ENCODE measurements at regions not wholly inside any gene's neighbourhood (a gene's known extent, or its start where the extent isn't known, plus 50 kb on each side); places are given as distances from the start of the nearest gene placed in this dataset.

DNA sequence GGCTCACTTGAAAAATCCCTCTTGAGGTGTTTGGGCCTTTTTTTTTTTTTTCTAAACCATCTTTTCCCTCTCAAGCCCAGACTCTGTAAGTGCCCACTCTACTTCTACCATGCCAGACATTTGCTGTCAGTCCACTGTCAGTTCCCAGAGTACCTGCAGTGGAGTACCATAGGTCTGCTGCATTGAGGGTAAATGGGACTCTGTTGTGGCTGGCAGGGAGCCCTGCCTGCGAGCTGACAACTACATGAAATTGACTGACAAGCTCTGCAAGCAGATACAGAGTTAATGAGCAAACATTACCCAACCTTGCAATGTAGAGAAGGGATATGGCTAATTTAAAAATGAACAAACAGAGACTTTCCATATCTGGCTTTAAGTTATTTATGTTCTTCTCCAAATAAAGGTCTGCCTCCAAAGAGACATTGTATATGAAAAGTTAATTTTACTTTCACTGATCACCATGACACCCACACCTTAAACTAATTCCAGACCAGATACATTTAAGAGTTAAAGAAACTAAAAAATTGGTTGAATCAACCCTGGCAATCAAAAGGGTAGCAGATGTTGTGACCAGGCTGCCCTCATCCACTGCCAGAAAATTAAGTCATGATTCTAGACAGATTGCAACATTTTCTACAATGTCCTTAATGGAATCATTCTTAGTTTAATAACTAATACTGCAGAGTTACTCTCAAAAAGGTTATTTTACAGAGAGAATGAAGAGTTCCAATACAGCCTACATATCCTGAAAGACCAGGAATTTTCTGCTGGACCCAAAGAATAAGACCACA is 100.4 kb upstream of the PAM start:
- Histone ChIP-seq H3K79me2 (ENCODE audit: insufficient read depth, low read length) (no peaks in the 10 kb centered on the region), H3K36me3 (ENCODE audit: insufficient read depth, low read length) (no peaks in the 10 kb centered on the region), H3K27me3 (ENCODE audit: insufficient read depth, low read length) (no peaks in the 10 kb centered on the region), H3K27ac (ENCODE audit: low read depth, low read length) (no peak overlapping the region), H3K9ac (ENCODE audit: low read length) (no peak overlapping the region), H3K4me1 (ENCODE audit: insufficient read depth, low read length) (peaks cover 7% of the 10 kb centered on the region), H2AFZ (ENCODE audit: low read depth, low read length) (no peak overlapping the region), H3K4me3 (ENCODE audit: insufficient read depth, low read depth, low read length) (no peak overlapping the region), H3K4me2 (ENCODE audit: low read length) (no peak overlapping the region), H4K20me1 (ENCODE audit: insufficient read depth, low read length) (no peaks in the 10 kb centered on the region), H3K9me3 (ENCODE audit: insufficient read depth, low read depth, low read length) (no peaks in the 10 kb centered on the region)
- no peak overlapping the region for H3K4me3 Mint-ChIP-seq (ENCODE audit: unreplicated experiment)
- TF ChIP-seq, protein P1, sequence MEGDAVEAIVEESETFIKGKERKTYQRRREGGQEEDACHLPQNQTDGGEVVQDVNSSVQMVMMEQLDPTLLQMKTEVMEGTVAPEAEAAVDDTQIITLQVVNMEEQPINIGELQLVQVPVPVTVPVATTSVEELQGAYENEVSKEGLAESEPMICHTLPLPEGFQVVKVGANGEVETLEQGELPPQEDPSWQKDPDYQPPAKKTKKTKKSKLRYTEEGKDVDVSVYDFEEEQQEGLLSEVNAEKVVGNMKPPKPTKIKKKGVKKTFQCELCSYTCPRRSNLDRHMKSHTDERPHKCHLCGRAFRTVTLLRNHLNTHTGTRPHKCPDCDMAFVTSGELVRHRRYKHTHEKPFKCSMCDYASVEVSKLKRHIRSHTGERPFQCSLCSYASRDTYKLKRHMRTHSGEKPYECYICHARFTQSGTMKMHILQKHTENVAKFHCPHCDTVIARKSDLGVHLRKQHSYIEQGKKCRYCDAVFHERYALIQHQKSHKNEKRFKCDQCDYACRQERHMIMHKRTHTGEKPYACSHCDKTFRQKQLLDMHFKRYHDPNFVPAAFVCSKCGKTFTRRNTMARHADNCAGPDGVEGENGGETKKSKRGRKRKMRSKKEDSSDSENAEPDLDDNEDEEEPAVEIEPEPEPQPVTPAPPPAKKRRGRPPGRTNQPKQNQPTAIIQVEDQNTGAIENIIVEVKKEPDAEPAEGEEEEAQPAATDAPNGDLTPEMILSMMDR (IDR thresholded peaks at IDR 0.05; ENCODE audit: insufficient read depth, low read depth, low read length): no peak
- no peak for TF ChIP-seq EZH2 (IDR thresholded peaks at IDR 0.05; ENCODE audit: insufficient read depth, low read length)
- H3K27me3 Mint-ChIP-seq (ENCODE audit: low read depth, unreplicated experiment): peaks cover 2% of the 10 kb centered on the region
- DNase-seq (ENCODE audit: low read depth): no peak
- peaks cover 4% of the 10 kb centered on the region for H3K4me1 Mint-ChIP-seq (ENCODE audit: low read depth, unreplicated experiment)
- H3K27ac Mint-ChIP-seq (ENCODE audit: unreplicated experiment): no peak overlapping the region
- H3K36me3 Mint-ChIP-seq (ENCODE audit: low read depth, unreplicated experiment): no peaks in the 10 kb centered on the region
- FAIRE-seq: no peak
- no peaks in the 10 kb centered on the region for H3K9me3 Mint-ChIP-seq (ENCODE audit: unreplicated experiment)

DNA sequence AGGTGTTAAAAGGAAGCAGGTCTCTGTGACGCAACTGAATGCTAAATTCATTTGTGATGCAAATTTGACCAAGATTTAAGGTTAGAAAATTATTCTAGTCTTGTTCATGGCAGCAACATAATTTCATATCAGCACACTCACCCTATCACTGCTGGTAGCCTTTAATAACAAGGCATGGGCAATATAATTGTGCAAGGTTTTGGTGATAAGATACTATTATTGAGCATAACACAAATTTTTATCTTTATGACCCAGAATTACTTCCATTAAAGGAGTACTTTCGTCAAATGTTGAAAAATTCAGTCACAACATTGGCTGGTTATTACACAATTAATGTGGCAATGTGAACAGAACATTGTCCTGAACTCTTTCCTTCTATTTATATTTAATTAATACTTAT is 96.0 kb upstream of the PAM start:
- no peak for TF ChIP-seq EZH2 (IDR thresholded peaks at IDR 0.05; ENCODE audit: insufficient read depth, low read length)
- TF ChIP-seq, protein P1 (IDR thresholded peaks at IDR 0.05; ENCODE audit: insufficient read depth, low read depth, low read length): no peak
- Histone ChIP-seq H3K36me3 (ENCODE audit: insufficient read depth, low read length) (no peaks in the 10 kb centered on the region), H3K9me3 (ENCODE audit: insufficient read depth, low read depth, low read length) (no peaks in the 10 kb centered on the region), H3K9ac (ENCODE audit: low read length) (no peak overlapping the region), H2AFZ (ENCODE audit: low read depth, low read length) (no peak overlapping the region), H3K4me1 (ENCODE audit: insufficient read depth, low read length) (no peaks in the 10 kb centered on the region), H3K4me3 (ENCODE audit: insufficient read depth, low read depth, low read length) (no peak overlapping the region), H4K20me1 (ENCODE audit: insufficient read depth, low read length) (no peaks in the 10 kb centered on the region), H3K4me2 (ENCODE audit: low read length) (no peak overlapping the region), H3K27me3 (ENCODE audit: insufficient read depth, low read length) (no peaks in the 10 kb centered on the region), H3K79me2 (ENCODE audit: insufficient read depth, low read length) (no peaks in the 10 kb centered on the region), H3K27ac (ENCODE audit: low read depth, low read length) (no peak overlapping the region)
- no peak overlapping the region for H3K27ac Mint-ChIP-seq (ENCODE audit: unreplicated experiment)
- H3K4me3 Mint-ChIP-seq (ENCODE audit: unreplicated experiment): no peak overlapping the region
- no peaks in the 10 kb centered on the region for H3K4me1 Mint-ChIP-seq (ENCODE audit: low read depth, unreplicated experiment)
- no peaks in the 10 kb centered on the region for H3K36me3 Mint-ChIP-seq (ENCODE audit: low read depth, unreplicated experiment)
- no peak for FAIRE-seq
- no peak for DNase-seq (ENCODE audit: low read depth)
- H3K27me3 Mint-ChIP-seq (ENCODE audit: low read depth, unreplicated experiment): peaks cover 2% of the 10 kb centered on the region
- no peaks in the 10 kb centered on the region for H3K9me3 Mint-ChIP-seq (ENCODE audit: unreplicated experiment)

DNA sequence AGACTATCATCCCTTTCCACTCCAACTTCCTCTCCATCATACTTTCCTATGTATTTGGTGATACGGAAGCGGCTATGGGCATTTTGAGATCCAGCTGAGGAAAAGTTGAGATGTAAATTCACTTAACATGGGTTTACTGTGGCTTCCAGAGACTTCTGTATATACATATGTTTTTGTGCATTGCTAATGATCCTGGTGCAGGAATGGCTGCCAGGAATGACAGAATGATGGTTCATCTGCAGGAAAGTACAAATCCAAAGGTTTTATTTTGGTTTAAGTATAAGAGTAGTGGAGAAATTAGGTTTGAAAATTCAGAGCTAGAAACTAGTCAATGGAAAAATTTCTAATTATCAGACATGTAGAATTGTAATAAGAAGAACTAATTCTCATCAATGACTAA is 95.0 kb upstream of the PAM start:
- FAIRE-seq: no peak
- no peak overlapping the region for H3K27ac Mint-ChIP-seq (ENCODE audit: unreplicated experiment)

More for the DNA sequence above, 95.0 kb upstream of the PAM start:
- no peaks in the 10 kb centered on the region for H3K9me3 ChIP-seq (ENCODE audit: insufficient read depth, low read depth, low read length)
- Mint-ChIP-seq H3K4me1 (ENCODE audit: low read depth, unreplicated experiment) (no peaks in the 10 kb centered on the region), H3K27me3 (ENCODE audit: low read depth, unreplicated experiment) (peaks cover 2% of the 10 kb centered on the region), H3K4me3 (ENCODE audit: unreplicated experiment) (no peak overlapping the region), H3K9me3 (ENCODE audit: unreplicated experiment) (no peaks in the 10 kb centered on the region), H3K36me3 (ENCODE audit: low read depth, unreplicated experiment) (no peaks in the 10 kb centered on the region)
- DNase-seq (ENCODE audit: low read depth): no peak
- H4K20me1 ChIP-seq (ENCODE audit: insufficient read depth, low read length): no peaks in the 10 kb centered on the region
- H3K27ac ChIP-seq (ENCODE audit: low read depth, low read length): no peak overlapping the region
- H3K4me3 ChIP-seq (ENCODE audit: insufficient read depth, low read depth, low read length): no peak overlapping the region
- H3K9ac ChIP-seq (ENCODE audit: low read length): no peak overlapping the region
- TF ChIP-seq, protein P1 (IDR thresholded peaks at IDR 0.05; ENCODE audit: insufficient read depth, low read depth, low read length): no peak
- no peak for TF ChIP-seq EZH2 (IDR thresholded peaks at IDR 0.05; ENCODE audit: insufficient read depth, low read length)
- H3K27me3 ChIP-seq (ENCODE audit: insufficient read depth, low read length): no peaks in the 10 kb centered on the region
- no peak overlapping the region for H2AFZ ChIP-seq (ENCODE audit: low read depth, low read length)
- no peaks in the 10 kb centered on the region for H3K4me1 ChIP-seq (ENCODE audit: insufficient read depth, low read length)
- no peak overlapping the region for H3K4me2 ChIP-seq (ENCODE audit: low read length)
- H3K36me3 ChIP-seq (ENCODE audit: insufficient read depth, low read length): no peaks in the 10 kb centered on the region
- H3K79me2 ChIP-seq (ENCODE audit: insufficient read depth, low read length): no peaks in the 10 kb centered on the region
